Vagina (tissue), 2 donors: ENCODE measurements at regions not wholly inside any gene's neighbourhood (a gene's known extent, or its start where the extent isn't known, plus 50 kb on each side); places are given as distances from the start of the nearest gene placed in this dataset.

Source experiments
- CTCF ChIP-seq, 3 experiments: fragments of 450-650 bp in 2 of 3; fragments of 200-600 bp in 1 of 3; sonication (generic) in 1 of 3; IDR thresholded peaks; one replicate each; pipeline ENCODE4 v1.5.1; 2017 to 2019; ENCODE audit warnings: antibody characterized with exemption in 3 of 3, mild to moderate bottlenecking in 2 of 3, moderate library complexity in 2 of 3
- POLR2A ChIP-seq, 2 donors: fragments of 450-650 bp; IDR thresholded peaks; one replicate each; pipeline ENCODE4 v1.6.1; 2017; ENCODE audit warnings: antibody characterized with exemption in 2 of 2, mild to moderate bottlenecking in 2 of 2, moderate library complexity in 2 of 2
- POLR2AphosphoS5 ChIP-seq, 2 donors: sonication (generic); formaldehyde crosslinking; IDR thresholded peaks; one replicate each; pipeline ENCODE4 v1.9.0; 2017; ENCODE audit warnings: antibody characterized with exemption in 2 of 2, mild to moderate bottlenecking in 2 of 2, low read depth in 1 of 2; ENCODE audit not compliant: insufficient read depth in 1 of 2

GRCh38 chr2:153027533-153027932 lies 309.1 kb downstream of the ARL6IP6 start:
- TF ChIP-seq POLR2A (IDR thresholded peaks at IDR 0.05) (no peak), POLR2AphosphoS5 (IDR thresholded peaks at IDR 0.05; ENCODE audit: insufficient read depth in 1 of 2, low read depth in 1 of 2) (no peak), CTCF (IDR thresholded peaks at IDR 0.05) (no peak)
